SH-SY5Y (cell line): ENCODE measurements at regions not wholly inside any gene's neighbourhood (a gene's known extent, or its start where the extent isn't known, plus 50 kb on each side); places are given as distances from the start of the nearest gene placed in this dataset.

Experiments
- GATA2 ChIP-seq: IDR thresholded peaks from 2 replicates; pipeline ENCODE4 v1.6.1; 2011; ENCODE audit warnings: mild to moderate bottlenecking, low read depth, low read length
- GATA3 ChIP-seq: IDR thresholded peaks from 2 replicates; pipeline ENCODE4 v1.6.1; 2011; ENCODE audit warnings: low read depth, mild to moderate bottlenecking, low read length, moderate library complexity

DNA sequence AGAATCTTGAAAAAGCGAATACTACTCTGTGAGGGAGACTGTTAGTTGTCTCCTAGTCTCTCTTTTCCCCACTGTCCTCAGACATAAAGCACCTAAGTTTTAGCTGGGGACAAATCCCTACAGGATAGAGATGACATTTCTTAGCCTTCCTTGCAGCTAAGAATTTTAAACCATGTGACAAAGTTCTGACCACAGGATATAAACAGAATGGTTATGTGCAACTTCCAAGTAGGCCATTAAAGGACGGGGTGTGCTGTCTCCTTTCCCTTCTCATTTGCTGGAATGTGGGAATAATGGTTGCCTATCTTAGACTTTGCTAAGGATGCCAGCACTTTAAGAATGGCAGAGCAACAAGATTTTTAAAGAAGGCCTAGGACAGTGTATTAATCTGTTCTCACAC, 74.9 kb upstream of the PRPS1L1 start:
- TF ChIP-seq GATA3: no peak
- no peak for TF ChIP-seq GATA2
